Activated T-helper 9 cell treated with anti-CD3 and anti-CD28 coated beads, Interleukin-2, amount 50 U/mL, for 16 hours (primary cell): ENCODE measurements at regions not wholly inside any gene's neighbourhood (a gene's known extent, or its start where the extent isn't known, plus 50 kb on each side); places are given as distances from the start of the nearest gene placed in this dataset.
A peak's percentile ranks its signal among the peaks of the same experiment; 100 is the strongest.
"Not testable (repeated sequence)": the region's sequence is repeated elsewhere in the genome, so short reads cannot be mapped to it uniquely, and the experiment has no call there.

Experiments used
- DNase-seq: peaks from one replicate; pipeline ENCODE4 v3.0.0-alpha.2; 2020; ENCODE audit warnings: low read depth

DNA sequence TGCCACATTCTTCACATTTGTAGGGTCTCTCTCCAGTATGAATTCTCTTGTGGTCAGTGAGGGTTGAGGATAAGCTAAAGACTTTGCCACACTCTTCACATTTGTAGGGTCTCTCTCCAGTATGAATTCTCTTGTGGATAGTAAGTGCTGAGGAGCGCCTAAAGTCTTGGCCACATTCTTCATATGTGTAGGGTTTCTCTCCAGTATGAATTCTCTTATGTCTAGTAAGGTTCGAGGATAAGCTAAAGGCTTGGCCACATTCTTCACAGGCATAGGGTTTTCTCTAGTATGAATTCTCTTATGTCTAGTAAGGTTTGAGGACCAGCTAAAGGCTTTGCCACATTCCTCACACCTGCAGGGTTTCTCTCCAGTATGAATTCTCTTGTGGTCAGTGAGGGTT lies 706.9 kb upstream of the ZNF722 start:
- not testable (repeated sequence) for DNase-seq

DNA sequence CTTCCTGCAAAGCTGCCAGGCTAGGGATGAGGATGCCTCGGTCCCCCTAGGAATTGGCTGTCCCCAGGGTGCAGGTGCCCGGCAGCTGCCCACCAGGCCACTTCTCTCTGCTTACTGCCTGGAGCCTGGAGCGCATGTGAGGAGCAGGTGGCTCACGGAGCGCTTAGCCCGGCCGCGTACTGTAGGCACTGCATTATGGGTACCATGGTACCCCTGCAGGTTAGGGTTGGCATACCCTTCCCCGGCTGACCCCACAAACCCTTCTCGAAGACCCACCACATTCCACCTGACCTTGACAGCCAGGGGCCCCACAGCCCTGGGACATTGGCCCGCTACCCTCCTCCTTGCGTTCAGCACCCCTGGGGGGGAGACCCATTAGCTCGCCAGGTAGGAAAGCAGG lies 681.1 kb upstream of the ZNF722 start:
- peak; percentile 0 for DNase-seq

DNA sequence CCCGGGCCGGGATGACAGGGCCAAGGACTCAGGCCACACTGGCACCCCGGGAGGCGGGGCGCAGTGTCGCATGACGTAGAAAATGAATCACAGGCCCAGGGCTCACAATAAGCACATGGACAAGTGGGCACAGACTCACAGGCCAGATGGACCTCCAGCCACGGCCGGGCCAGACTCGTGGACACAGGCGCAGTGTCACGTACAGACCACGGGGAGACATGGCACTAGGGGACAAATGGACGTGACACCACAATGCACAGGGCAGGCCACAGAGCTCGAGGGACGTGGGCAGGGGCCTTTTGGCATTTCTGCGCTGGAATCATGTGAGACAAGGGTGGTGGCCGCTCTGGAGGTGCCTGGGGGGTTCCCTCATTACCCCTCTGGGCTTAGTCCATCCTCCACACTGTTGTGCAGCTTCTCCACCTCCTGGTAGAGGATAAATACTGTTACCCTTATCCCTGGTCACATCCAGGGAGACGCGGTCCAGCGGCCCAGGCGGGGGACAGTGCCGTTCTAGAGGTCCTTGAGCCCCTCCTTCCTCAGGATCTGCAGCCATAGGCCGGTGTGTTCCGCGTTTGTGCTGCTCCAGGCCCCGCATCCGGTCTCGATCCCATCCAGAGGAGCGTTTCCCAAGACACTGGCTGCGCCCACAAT lies 649.8 kb upstream of the ZNF722 start:
- DNase-seq = not testable (repeated sequence)

DNA sequence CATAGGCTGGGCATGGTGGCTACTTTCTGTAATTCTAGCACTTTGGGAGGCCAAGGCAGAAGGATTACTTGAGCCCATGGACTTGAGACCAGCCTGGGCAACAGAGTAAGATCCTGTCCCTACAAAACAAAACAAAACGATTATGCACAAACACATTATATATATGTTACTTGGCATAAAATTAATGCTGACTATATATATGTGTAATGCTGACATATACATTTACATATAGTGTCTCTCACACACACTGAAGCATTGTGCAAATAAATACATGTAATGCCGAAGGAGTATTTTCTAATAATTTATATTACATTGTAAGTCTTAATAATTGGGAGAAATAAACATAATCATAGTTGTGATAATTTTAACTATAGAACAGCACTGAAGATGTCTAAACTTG lies 621.8 kb upstream of the ZNF722 start:
- DNase-seq = no peak

DNA sequence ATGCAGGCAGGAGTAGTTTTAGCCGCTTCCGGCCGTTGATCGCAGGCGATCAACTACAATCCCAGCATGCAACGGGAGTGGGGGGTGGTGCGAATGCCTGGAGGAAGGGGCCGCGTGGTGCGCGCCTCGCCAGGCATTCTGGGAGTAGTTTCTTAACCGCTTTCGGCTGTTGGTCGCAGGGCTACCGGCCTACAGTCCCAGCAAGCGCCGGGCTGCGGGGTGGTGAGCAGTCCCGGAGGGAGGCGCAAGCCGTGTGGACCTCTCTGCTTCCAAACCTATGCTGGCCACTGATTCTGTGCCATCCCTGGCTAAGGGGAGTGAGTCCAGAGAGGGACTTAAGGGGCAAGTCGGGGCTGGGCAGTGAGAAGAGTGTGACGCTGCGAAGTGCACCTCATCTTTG lies 604.5 kb upstream of the ZNF722 start:
- not testable (repeated sequence) for DNase-seq

DNA sequence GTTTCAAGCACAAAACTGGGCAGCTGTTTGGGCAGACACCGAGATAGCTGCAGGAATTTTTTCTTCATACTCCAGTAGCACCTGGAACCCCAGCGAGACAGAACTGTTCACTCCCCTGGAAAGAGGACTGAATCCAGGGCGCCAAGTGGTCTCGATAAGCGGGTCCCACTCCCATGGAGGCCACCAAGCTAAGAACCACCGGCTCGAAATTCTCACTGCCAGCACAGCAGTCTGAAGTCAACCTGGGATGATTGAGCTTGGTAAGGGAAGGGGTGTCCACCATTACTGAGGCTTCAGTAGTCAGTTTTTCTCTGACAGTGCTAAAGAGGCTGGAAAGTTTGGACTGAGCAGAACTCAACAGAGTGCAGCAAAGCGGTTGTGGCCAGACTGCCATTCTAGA lies 590.8 kb upstream of the ZNF722 start:
- DNase-seq = not testable (repeated sequence)
